Upper lobe of left lung (tissue), 4 donors: ENCODE measurements at regions not wholly inside any gene's neighbourhood (a gene's known extent, or its start where the extent isn't known, plus 50 kb on each side); places are given as distances from the start of the nearest gene placed in this dataset.

Source experiments
- POLR2A ChIP-seq, 4 donors: fragments of 450-650 bp; IDR thresholded peaks; one replicate each; pipeline ENCODE4 v1.5.1; 2016 to 2017; ENCODE audit warnings: antibody characterized with exemption in 4 of 4, mild to moderate bottlenecking in 2 of 4
- POLR2AphosphoS5 ChIP-seq, 2 donors: sonication (generic); formaldehyde crosslinking; IDR thresholded peaks; one replicate each; pipeline ENCODE4 v1.5.1; 2017; ENCODE audit warnings: antibody characterized with exemption in 2 of 2
- TF ChIP-seq, protein P1 (sequence below), 6 experiments: fragments of 450-650 bp in 4 of 6; fragments of 200-600 bp in 2 of 6; sonication (generic) in 2 of 6; IDR thresholded peaks; one replicate each; pipeline ENCODE4 v1.5.1; 2016 to 2019; ENCODE audit warnings: antibody characterized with exemption in 6 of 6

DNA sequence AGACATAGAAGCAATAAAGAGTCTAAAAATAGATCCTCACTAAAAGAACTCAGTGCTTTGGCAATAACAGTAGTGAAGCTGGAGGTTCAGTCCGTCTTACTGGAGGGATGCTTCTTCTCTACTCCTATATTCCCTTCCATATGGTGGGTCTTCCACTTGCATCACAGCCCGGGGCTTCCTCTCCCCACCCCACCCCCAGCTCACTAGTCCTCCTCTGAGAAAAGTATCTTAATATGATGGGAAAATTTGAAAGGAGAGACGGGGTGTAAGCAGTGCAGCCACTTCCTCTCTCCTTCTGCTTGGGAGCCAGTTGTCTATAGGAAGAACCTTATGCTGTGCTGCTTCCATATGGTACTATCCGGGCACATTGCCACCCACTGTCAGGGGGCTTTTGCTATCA lies 57.2 kb upstream of the SPOPL start:
- TF ChIP-seq, protein P1, sequence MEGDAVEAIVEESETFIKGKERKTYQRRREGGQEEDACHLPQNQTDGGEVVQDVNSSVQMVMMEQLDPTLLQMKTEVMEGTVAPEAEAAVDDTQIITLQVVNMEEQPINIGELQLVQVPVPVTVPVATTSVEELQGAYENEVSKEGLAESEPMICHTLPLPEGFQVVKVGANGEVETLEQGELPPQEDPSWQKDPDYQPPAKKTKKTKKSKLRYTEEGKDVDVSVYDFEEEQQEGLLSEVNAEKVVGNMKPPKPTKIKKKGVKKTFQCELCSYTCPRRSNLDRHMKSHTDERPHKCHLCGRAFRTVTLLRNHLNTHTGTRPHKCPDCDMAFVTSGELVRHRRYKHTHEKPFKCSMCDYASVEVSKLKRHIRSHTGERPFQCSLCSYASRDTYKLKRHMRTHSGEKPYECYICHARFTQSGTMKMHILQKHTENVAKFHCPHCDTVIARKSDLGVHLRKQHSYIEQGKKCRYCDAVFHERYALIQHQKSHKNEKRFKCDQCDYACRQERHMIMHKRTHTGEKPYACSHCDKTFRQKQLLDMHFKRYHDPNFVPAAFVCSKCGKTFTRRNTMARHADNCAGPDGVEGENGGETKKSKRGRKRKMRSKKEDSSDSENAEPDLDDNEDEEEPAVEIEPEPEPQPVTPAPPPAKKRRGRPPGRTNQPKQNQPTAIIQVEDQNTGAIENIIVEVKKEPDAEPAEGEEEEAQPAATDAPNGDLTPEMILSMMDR (IDR thresholded peaks at IDR 0.05) = no peak
- TF ChIP-seq POLR2A (IDR thresholded peaks at IDR 0.05) = no peak
- TF ChIP-seq POLR2AphosphoS5 (IDR thresholded peaks at IDR 0.05) = no peak
